ENCODE measurements at regions not wholly inside any gene's neighbourhood (a gene's known extent, or its start where the extent isn't known, plus 50 kb on each side); places are given as distances from the start of the nearest gene placed in this dataset.
"Not testable (repeated sequence)": the region's sequence is repeated elsewhere in the genome, so short reads cannot be mapped to it uniquely, and the experiment has no call there.

DNA sequence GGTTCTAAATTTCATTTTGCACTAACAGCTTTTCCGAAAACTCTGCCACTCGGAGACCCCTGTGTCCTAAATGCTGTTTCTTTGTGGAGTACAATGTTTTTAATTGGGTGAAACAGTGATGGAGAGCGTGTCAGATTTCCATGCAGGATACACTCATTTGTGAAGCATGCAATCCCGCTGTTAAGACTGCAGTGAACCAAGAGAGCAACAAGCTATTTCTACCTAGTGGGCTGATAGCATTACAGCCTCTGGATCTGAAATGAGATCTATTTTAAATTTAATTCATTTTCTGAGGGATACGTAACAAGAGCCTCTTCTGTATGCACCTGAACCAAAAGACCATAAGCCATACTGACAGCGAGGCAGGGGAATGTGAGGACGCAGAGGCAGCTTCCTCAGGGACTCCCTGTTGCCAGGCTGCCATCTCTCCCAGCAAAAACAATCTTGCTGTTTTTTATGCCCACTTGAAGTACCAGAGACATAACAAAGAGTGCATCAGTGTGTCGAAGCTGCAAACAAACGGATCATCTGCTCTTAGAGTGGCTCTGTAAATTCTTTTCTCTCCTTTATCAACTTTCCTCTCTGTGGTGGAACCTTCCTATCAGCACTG, 199.9 kb upstream of the COX10 start:
- no peak for DNase-seq

- no peak for DNase-seq
Observed at GRCh38 chr17:13871261-13871660, 198.0 kb upstream of the COX10 start.

- DNase-seq, result no peak
Observed at GRCh38 chr17:13874134-13874533, 195.2 kb upstream of the COX10 start.

DNA sequence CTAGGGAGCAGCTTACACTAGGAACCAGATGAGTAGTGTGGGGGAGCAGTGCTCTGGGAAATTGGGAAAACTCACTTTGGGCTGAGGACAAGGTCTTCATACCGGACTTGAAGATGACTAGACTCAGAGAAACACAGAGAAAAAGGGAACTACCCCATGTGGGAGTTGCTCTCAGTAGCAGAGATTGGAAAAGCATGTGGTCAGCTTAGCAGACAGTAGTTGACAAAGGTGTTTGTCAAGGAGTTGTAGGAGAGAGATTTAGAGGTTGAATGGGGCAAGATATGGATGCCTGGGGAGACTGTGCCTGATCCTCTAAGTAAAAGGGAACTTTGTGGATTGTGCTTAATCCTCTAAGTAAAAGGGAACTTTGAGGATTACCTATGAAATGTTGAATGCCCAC, 194.5 kb upstream of the COX10 start:
- no peak for DNase-seq

DNA sequence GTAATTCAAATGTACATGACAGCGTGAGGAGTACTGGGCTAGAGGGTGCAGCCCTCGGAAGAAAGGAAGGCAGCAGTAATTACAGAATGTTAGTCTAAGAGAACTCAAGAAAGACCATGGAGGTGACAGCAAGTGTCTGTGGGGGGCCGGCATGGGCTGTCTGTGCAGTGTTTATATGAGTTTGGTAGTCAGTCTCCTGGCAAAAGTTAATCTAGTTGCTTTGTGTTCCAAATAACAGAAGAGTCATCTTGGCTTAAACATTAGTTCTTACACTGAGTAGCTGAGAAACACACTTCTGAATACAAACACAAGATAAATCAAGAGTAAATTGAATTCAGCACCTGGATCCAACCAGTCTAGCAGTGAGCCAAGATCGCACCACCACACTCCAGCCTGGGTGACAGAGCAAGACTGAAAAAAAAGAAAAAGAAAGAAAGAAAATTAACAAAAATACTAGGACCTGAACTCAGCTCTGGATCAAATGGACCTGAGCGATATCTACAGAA, 189.3 kb upstream of the COX10 start:
- DNase-seq, result no peak

- no peak for DNase-seq
Observed at GRCh38 chr17:13883659-13884058, 185.6 kb upstream of the COX10 start.

- DNase-seq, result no peak
Observed at GRCh38 chr17:13884347-13884746, 185.0 kb upstream of the COX10 start.

DNA sequence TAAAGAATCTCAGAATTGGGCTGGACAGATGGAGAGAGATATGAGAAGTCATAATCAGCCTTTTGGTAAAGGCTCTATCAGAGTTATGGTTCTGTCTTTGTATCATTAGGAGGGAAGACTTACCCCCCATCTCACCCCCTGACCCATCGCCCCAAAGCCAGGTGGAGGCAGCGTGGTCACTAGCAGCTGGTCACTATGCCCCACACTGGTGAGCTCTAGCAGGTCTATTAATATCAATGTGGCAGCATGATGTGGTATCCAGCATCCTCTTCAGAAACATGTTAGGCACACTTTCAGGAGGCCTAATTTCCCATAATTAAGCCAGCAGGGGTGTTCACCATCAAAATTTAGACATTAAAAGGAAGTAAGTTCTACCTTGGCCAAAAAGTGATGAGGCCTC, 183.8 kb upstream of the COX10 start:
- no peak for DNase-seq

DNA sequence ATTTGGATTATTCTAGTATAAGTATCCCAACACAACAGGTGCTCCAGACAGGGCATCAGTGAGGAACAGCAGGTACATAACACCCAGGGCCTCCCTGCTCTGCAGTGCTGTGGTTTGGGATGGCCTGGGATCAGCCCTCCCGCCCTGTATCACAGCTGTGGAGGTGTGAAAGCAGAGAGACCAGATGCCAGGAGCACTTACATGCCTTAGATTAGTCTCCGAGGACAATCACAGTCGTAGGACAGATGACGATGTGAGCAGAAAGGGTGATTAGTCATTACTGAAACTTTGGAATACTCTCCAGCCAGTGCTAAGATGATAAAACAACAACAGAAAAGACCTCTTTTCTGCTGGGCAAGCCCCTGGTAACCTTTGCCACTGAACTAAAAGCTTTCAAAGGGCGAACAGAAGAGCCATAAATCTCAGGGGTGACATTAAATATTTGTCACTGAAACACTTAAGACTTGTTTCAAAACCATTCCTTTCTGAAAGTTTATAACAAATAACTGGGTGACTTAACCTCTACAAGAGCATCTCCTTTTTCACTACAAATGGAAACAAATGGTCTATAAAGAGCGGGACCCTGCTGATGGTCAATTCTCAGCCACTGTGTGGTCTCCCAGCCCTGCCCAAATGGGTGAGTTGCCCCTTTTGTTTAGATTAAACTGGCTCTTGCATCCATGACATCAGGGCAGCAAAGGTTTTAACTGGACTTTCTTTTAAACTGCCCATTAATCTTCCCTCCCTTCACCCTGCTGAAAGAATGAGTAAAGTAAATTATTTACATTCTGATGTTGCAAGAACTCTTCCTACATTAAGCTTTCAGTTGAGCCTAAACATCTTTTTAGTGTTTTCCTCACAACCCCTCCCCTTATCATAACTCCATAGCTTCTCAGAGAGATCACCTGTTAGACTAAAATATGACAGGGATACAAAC, 183.1 kb upstream of the COX10 start:
- no peak for DNase-seq

DNA sequence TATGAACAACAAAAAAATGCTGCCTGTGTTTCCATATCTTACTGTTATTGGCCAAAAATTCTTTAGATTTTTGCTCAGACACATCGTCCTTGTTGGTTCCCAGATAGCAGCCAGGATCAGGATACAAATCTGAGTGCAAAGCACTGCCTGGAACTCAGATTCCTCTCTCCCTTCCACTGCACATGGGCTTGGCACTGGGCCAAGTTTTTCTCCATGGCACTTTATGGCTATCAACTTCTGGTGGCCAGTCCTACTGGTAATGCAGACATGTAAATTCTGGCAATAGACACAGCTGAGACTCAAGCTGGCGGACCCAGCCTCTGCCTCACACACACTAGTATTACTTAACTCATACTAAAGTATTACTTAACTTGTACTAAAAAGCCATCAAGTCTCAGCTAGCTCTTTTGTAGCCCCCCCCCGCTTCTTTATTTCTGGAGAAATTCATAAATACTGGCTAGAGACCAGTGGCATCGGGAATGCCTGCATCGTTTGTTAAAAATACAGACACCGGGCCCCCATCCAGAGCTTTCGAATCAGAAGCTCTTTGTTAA, 181.2 kb upstream of the COX10 start:
- peak; percentile 79 for DNase-seq

GRCh38 chr17:13908971-13909370, 160.3 kb upstream of the COX10 start:
- DNase-seq, result not testable (repeated sequence)

DNA sequence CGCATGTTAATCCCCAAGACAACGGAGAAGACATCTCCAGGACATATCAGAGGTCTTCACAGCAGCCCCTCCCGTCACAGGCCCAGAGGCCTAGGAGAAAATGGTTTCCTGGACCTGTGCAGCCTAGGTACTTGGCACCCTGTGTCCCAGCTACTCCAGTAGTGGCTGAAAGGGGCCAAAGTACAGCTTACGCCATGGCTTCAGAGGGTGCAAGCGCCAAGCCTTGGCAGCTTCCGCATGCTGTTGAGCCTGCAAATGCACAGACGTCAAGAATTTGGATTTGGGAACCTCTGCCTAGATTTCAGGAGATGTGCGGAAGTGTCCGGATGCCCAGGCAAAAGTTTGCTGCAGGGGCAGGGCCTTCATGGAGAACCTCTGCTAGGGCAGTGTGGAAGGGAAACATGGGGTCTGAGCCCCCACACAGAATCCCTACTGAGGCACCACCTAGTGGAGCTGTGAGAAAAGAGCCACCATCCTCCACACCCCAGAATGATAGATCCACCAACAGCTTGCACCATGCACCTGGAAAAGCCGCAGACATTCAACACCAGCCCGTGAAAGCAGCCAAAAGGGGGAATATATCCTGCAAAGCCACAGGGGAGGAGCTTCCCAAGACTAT, 159.3 kb upstream of the COX10 start:
- DNase-seq, result no peak

GRCh38 chr17:13917634-13918033, 151.7 kb upstream of the COX10 start:
- DNase-seq, result no peak

DNA sequence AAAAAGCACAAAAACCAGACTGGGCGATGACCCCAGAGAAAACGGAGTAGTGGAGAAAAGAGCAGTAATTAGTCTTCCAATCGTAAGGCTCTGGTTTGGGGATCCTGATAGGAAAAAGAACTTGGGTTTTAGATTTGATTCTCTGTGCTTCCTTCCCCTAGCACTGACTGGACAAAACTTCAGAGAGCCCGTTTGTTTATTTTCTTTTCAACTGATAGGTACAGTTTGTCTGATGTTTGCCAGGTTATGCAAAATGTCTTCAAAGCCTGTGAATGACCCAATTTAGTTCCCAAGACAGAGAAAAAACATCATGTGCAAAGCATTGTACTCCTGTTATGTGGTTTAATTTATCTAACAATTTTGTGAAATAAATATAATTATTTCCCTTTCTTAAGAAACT, 151.1 kb upstream of the COX10 start:
- no peak for DNase-seq

DNA sequence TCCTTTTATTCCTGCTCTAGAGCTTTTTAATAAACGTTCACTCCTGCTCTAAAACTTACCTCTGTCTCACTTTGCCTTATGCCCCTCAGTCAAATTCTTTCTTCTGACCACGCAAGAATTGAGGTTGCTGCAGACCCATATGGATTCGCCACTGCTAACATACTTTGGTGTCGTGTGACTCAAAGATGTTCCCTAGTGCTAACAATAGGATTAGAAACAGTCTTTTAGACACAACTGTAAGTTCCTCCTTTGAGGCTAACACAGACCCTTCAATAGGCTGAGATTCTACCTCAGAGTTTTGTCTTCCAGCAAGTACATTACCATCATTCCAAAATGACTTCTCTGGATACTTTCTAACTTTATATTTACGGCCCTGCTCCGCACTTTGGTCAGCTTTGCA, 149.5 kb upstream of the COX10 start:
- DNase-seq, result no peak

DNA sequence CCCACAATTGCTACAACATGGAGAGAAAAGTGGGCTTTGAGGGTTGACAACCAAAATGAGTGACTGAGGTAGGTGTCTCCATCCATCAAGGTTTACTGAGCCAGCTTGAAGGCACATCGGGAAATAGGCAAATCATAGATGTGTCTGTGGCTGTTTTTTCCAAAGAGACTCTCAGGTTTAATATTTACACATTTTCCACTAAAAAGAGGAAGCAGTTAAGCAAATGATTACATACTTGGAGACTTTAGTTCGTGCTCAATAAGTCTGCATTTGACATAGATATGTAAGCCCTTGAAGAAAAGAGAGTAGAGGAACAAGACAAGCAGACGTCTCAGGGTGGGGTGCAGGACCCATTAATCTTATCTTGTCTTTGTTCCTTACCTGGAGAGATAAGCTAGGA, 148.9 kb upstream of the COX10 start:
- DNase-seq, result no peak

- no peak for DNase-seq
Observed at GRCh38 chr17:13921841-13922776, 147.2 kb upstream of the COX10 start.

DNA sequence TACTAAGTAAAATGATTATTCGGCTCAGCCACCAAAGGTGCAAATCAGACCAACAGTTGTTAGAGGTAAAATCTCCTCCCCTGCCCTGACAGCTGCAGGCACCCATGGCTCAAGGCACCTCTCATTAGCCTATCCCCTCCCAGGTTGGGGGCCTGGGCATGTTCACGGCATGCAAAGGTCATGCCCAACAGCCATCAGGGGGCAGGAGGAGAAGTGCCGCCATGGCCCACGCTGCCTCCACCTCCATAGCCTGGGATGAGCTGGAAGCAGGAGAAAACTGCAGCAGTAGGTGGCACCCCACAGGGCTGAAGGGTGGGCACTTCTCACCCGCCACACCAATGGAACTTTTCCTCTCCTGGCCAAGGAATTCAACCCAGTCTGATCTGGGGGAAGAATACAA, 146.4 kb upstream of the COX10 start:
- DNase-seq, result no peak

- DNase-seq, result no peak
Observed at GRCh38 chr17:13925579-13925978, 143.7 kb upstream of the COX10 start.

- DNase-seq, result peak; percentile 71
Observed at GRCh38 chr17:13931111-13931526, 138.2 kb upstream of the COX10 start.

DNA sequence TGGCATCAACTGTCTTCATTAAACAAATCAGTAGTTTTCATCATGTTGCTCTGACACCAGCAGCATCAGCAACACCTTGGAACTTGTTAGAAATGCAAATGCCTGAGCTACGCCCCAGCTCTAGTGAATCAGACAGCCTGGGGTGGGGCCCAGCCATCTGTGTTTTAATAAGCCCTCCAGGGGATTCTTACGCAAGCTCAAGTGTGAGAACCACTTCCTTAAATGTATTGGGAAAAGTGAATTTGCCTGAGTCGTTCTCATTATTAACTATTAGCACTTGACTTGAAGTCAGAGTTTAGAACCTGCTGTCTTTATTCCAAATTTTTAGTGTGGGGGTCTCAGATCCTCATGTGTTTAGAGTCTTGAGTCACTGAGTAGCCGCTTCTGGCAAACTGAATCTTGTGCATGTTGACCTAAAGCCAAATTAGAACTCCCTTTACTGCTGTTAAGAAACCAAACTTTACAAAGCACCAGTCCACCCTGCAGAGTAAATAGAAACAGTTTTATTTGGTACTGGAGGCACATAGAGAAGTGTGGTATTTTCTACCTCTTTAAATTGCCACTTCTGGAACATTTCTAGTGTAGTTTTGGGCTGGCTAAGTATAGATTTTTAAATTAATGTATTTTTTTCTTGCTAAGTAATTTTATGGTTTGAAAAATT, 137.4 kb upstream of the COX10 start:
- peak; percentile 50 for DNase-seq
